AG09319 (cell line): ENCODE measurements at regions not wholly inside any gene's neighbourhood (a gene's known extent, or its start where the extent isn't known, plus 50 kb on each side); places are given as distances from the start of the nearest gene placed in this dataset.

Experiments used
- DNase-seq: peaks from one replicate; pipeline ENCODE4 v3.0.0-alpha.2; 2010; ENCODE audit warnings: low read depth; ENCODE audit errors: extremely low read depth
- TF ChIP-seq, protein P1 (sequence below): IDR thresholded peaks from 2 replicates; pipeline ENCODE4 v1.5.1; 2011; ENCODE audit warnings: low read depth, mild to moderate bottlenecking, inconsistent platforms, low read length, moderate library complexity

GRCh38 chr4:169342906-169343564, 72.3 kb upstream of the SH3RF1 start:
- no peak for DNase-seq
- TF ChIP-seq, protein P1, sequence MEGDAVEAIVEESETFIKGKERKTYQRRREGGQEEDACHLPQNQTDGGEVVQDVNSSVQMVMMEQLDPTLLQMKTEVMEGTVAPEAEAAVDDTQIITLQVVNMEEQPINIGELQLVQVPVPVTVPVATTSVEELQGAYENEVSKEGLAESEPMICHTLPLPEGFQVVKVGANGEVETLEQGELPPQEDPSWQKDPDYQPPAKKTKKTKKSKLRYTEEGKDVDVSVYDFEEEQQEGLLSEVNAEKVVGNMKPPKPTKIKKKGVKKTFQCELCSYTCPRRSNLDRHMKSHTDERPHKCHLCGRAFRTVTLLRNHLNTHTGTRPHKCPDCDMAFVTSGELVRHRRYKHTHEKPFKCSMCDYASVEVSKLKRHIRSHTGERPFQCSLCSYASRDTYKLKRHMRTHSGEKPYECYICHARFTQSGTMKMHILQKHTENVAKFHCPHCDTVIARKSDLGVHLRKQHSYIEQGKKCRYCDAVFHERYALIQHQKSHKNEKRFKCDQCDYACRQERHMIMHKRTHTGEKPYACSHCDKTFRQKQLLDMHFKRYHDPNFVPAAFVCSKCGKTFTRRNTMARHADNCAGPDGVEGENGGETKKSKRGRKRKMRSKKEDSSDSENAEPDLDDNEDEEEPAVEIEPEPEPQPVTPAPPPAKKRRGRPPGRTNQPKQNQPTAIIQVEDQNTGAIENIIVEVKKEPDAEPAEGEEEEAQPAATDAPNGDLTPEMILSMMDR, result no peak

DNA sequence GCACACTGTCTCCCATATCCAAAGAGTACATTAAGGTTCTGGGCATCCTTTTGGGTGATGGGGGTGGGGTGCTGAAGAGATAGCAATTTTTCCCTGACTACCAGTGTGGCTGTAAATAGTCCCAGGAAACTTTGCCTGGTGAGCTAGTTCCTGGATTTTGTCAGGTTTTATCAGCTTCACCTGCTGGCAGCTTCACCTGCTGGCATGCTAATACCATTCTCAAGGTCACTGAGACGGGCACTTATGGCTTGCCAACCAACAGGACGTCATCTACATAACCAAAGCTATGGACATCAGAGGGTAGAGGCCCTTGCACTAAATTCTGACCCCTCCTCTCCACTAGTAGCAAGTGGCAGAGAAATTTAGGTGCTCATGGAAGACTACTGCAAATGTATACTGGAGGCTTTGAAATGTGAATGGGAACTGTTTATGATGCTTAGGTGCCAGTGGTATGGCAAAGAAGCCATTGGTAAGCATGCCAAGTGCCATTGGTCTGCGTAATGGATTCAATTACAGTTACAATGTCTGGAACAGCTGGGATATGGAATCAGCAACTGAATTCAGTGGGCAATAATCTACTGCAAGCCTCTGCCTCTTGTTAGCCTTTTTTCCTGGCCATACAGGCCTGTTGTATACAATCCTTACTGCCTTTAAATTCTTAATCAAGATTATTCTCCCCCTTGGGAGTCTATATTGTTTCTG, 71.6 kb upstream of the SH3RF1 start:
- TF ChIP-seq, protein P1, result no peak
- no peak for DNase-seq

DNA sequence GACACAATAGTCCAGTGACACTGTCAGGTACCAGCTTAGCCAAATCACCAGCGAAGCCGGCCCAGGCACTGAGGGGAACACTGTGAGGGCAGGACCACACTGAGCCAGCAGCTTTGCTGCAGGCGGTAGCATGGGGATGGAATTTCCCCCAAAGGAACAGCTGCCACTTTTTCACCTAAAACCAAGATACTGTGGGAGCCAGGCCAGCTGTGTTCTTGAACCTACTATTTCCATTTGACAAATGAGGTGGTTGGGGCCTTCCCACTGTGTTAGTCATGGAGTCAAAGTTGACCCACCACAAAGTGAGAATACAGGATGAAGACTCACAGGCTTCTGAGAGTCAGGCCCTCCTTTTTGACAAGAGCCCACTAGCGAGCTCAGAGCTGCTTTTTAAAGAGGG, 70.7 kb upstream of the SH3RF1 start:
- TF ChIP-seq, protein P1, result no peak
- DNase-seq, result no peak

- TF ChIP-seq, protein P1, result no peak
- DNase-seq, result no peak
Observed at GRCh38 chr4:169340834-169341233, 70.1 kb upstream of the SH3RF1 start.

DNA sequence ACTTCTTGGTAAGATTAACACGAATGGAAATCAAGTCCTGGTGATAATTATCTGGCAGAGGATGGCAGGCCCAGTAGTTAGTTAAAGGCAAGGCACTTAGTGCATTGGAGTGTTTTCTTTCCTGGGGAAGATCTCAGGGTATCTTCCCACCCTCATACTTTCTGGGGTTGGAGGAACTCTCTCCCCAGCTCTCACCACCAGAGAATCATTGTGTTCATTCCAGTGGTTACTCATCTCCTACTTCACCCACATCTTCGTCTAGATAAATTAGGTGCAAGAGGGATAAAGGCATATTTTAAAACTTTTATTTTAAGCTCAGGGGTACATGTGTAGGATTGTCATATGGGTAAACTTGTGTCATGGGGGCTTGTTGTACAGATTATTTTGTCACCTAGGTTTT, 67.5 kb upstream of the SH3RF1 start:
- TF ChIP-seq, protein P1, result no peak
- DNase-seq, result no peak

DNA sequence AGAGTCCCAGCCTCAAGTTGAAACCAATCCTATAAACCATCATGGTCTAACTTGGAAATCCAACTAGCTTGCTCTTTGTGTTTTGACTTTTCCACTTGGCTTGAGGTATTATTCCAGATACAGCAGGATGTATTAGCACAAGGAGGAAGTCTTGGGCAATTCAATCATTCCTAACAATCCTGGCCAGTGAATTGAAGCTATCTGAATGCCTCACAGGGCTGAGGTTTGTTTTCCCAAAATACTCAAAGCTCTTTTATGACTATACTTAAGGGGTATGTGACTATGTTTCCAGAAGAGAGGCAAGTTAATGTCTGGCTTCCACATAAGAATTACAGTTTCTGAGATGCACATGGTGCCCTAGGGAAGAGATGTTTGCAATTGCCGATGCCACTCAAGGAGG, 66.8 kb upstream of the SH3RF1 start:
- TF ChIP-seq, protein P1, result no peak
- peak; percentile 72 for DNase-seq

GRCh38 chr4:169335331-169335730, 64.6 kb upstream of the SH3RF1 start:
- DNase-seq, result no peak
- TF ChIP-seq, protein P1, result no peak
